Neural cell (in vitro differentiated cells): ENCODE measurements at regions not wholly inside any gene's neighbourhood (a gene's known extent, or its start where the extent isn't known, plus 50 kb on each side); places are given as distances from the start of the nearest gene placed in this dataset.

Experiments used
- H2AFZ ChIP-seq: fragments of 200-600, 300-800 bp; sonication (generic), shearing (Covaris generic); 2 replicates; pipeline ENCODE4 v1.6.0; 2014; ENCODE audit warnings: low read depth, mild to moderate bottlenecking, antibody characterized with exemption, low read length, moderate library complexity
- H3F3A ChIP-seq: fragments of 200-600 bp; shearing (Covaris generic); 2 replicates; pipeline ENCODE4 v1.6.1; 2016; ENCODE audit warnings: mild to moderate bottlenecking, moderate library complexity, mixed read lengths, antibody characterized with exemption, low read length; ENCODE audit not compliant: insufficient read depth, poor library complexity, severe bottlenecking
- H3K27ac ChIP-seq: fragments of 200-600, 300-800 bp; sonication (generic), shearing (Covaris generic); 2 replicates; pipeline ENCODE4 v1.5.1; 2014; ENCODE audit warnings: mild to moderate bottlenecking, low read length, moderate library complexity
- H3K27me3 ChIP-seq: fragments of 300-800, 200-600 bp; sonication (generic), shearing (Covaris generic); 2 replicates; pipeline ENCODE4 v1.6.0; 2014; ENCODE audit warnings: mild to moderate bottlenecking, low read depth, low read length, moderate library complexity; ENCODE audit not compliant: insufficient read depth
- H3K36me3 ChIP-seq: fragments of 300-800, 200-600 bp; sonication (generic), shearing (Covaris generic); 2 replicates; pipeline ENCODE4 v1.5.1; 2014; ENCODE audit warnings: mild to moderate bottlenecking, antibody characterized with exemption, low read length, moderate library complexity; ENCODE audit not compliant: insufficient read depth
- H3K4me2 ChIP-seq: fragments of 300-800, 200-600 bp; sonication (generic), shearing (Covaris generic); 2 replicates; pipeline ENCODE4 v1.6.0; 2014; ENCODE audit warnings: mild to moderate bottlenecking, low read length
- H3K4me3 ChIP-seq: fragments of 300-800, 200-600 bp; sonication (generic), shearing (Covaris generic); 2 replicates; pipeline ENCODE4 v1.5.1; 2014; ENCODE audit warnings: mild to moderate bottlenecking, low read length, moderate library complexity
- H3K79me2 ChIP-seq: fragments of 200-600 bp; shearing (Covaris generic); replicated peaks from 2 replicates; pipeline ENCODE4 v1.6.0; 2014; ENCODE audit warnings: mild to moderate bottlenecking, low read length, moderate library complexity; ENCODE audit not compliant: insufficient read depth
- H3K9ac ChIP-seq: fragments of 300-800, 200-600 bp; sonication (generic), shearing (Covaris generic); 2 replicates; pipeline ENCODE4 v1.6.1; 2016; ENCODE audit warnings: mild to moderate bottlenecking, low read length, mixed read lengths
- H3K9me2 ChIP-seq: fragments of 200-600 bp; shearing (Covaris generic); 2 replicates; pipeline ENCODE4 v1.6.1; 2016; ENCODE audit warnings: mild to moderate bottlenecking, low read length, mixed read lengths; ENCODE audit not compliant: insufficient read depth
- H3K9me3 ChIP-seq: fragments of 200-600, 300-800 bp; sonication (generic), shearing (Covaris generic); 2 replicates; pipeline ENCODE4 v1.6.1; 2016; ENCODE audit warnings: mild to moderate bottlenecking, mixed run types, low read length, moderate library complexity, mixed read lengths
- H4K20me1 ChIP-seq: fragments of 200-600 bp; shearing (Covaris generic); 2 replicates; pipeline ENCODE4 v1.6.1; 2016; ENCODE audit warnings: mild to moderate bottlenecking, mixed run types; ENCODE audit not compliant: insufficient read depth
- CTCF ChIP-seq: fragments of 450-650 bp; IDR thresholded peaks from 2 replicates; pipeline ENCODE4 v1.5.1; 2014; ENCODE audit warnings: antibody characterized with exemption, mild to moderate bottlenecking, moderate library complexity; ENCODE audit not compliant: poor library complexity, severe bottlenecking
- EP300 ChIP-seq: fragments of 450-650 bp; conservative IDR thresholded peaks from 2 replicates; pipeline ENCODE4 v1.6.1; 2014; ENCODE audit warnings: antibody characterized with exemption, mild to moderate bottlenecking, moderate library complexity; ENCODE audit not compliant: poor library complexity, severe bottlenecking
- EZH2 ChIP-seq: fragments of 200-600, 300-800 bp; shearing (Covaris generic), sonication (generic); IDR thresholded peaks from 2 replicates; pipeline ENCODE4 v1.6.1; 2014; ENCODE audit warnings: antibody characterized with exemption, low read length, borderline replicate concordance, mild to moderate bottlenecking; ENCODE audit not compliant: insufficient read depth, poor library complexity, severe bottlenecking
- MXI1 ChIP-seq: fragments of 450-650 bp; conservative IDR thresholded peaks from 2 replicates; pipeline ENCODE4 v1.6.1; 2014; ENCODE audit warnings: antibody characterized with exemption, mild to moderate bottlenecking; ENCODE audit not compliant: poor library complexity, severe bottlenecking
- POLR2AphosphoS5 ChIP-seq: IDR thresholded peaks from 2 replicates; pipeline ENCODE4 v1.6.1; 2012
- RAD21 ChIP-seq: fragments of 450-650 bp; conservative IDR thresholded peaks from 2 replicates; pipeline ENCODE4 v1.6.1; 2014; ENCODE audit warnings: antibody characterized with exemption, mild to moderate bottlenecking, moderate library complexity
- REST ChIP-seq: IDR thresholded peaks from 2 replicates; pipeline ENCODE4 v1.6.1; 2012; ENCODE audit warnings: borderline replicate concordance
- SMC3 ChIP-seq: fragments of 450-650 bp; conservative IDR thresholded peaks from 2 replicates; pipeline ENCODE4 v1.6.1; 2014; ENCODE audit warnings: antibody characterized with exemption, mild to moderate bottlenecking, moderate library complexity; ENCODE audit not compliant: poor library complexity
- TAF1 ChIP-seq: IDR thresholded peaks from 2 replicates; pipeline ENCODE4 v1.6.1; 2012; ENCODE audit warnings: low read depth

DNA sequence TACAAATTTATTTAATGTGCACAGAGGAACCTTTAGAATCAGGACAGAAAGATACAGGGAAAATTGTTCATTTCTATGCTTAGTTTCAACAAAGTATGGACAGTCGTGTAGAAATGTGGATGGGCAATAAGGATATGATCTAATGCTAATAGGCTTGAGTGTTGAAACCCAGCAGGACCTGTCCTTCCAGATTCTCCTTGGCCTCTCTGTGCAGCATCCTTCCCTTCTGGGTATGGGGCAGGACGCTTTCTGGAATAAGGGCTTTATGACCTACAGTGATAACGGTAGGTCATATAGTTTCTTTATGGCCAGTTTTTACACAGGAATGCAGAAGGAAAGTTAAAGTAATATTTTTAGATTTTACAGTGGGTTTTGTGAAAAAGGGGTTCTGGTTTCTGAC, 698.1 kb downstream of the SI start:
- Histone ChIP-seq H3K4me2 (no peak overlapping the region), H3K36me3 (no peaks in the 10 kb centered on the region), H3K9me3 (no peaks in the 10 kb centered on the region), H4K20me1 (no peaks in the 10 kb centered on the region), H2AFZ (no peak overlapping the region), H3K27ac (no peak overlapping the region), H3K9ac (no peak overlapping the region), H3F3A (no peaks in the 10 kb centered on the region), H3K4me3 (no peak overlapping the region), H3K9me2 (no peaks in the 10 kb centered on the region), H3K27me3 (no peaks in the 10 kb centered on the region), H3K79me2 (no peaks in the 10 kb centered on the region)
- TF ChIP-seq POLR2AphosphoS5 (no peak), RAD21 (no peak), EZH2 (no peak), SMC3 (no peak), TAF1 (no peak), REST (no peak), MXI1 (no peak), CTCF (no peak), EP300 (no peak)

GRCh38 chr3:164377466-164377865, 700.8 kb downstream of the SI start:
- no peak overlapping the region for H3K27ac ChIP-seq
- H3K27me3 ChIP-seq = no peaks in the 10 kb centered on the region
- H3K9me2 ChIP-seq = no peaks in the 10 kb centered on the region
- no peaks in the 10 kb centered on the region for H3K9me3 ChIP-seq
- no peaks in the 10 kb centered on the region for H3K79me2 ChIP-seq
- no peak overlapping the region for H3K4me2 ChIP-seq
- H3K9ac ChIP-seq = no peak overlapping the region
- no peaks in the 10 kb centered on the region for H4K20me1 ChIP-seq
- no peak overlapping the region for H2AFZ ChIP-seq
- H3K36me3 ChIP-seq = no peaks in the 10 kb centered on the region
- H3F3A ChIP-seq = no peaks in the 10 kb centered on the region
- H3K4me3 ChIP-seq = no peak overlapping the region
- TF ChIP-seq POLR2AphosphoS5 = no peak
- no peak for TF ChIP-seq CTCF
- no peak for TF ChIP-seq TAF1
- TF ChIP-seq SMC3 = no peak
- no peak for TF ChIP-seq EP300
- no peak for TF ChIP-seq REST
- no peak for TF ChIP-seq EZH2
- no peak for TF ChIP-seq RAD21
- no peak for TF ChIP-seq MXI1
